Umbilical cord (tissue), 1 donor: ENCODE measurements at regions not wholly inside any gene's neighbourhood (a gene's known extent, or its start where the extent isn't known, plus 50 kb on each side); places are given as distances from the start of the nearest gene placed in this dataset.
A peak's percentile ranks its signal among the peaks of the same experiment; 100 is the strongest.
"Not testable (repeated sequence)": the region's sequence is repeated elsewhere in the genome, so short reads cannot be mapped to it uniquely, and the experiment has no call there.

Experiments used
- DNase-seq: peaks from one replicate; pipeline ENCODE4 v3.0.0-alpha.2; 2015; ENCODE audit warnings: low spot score

- no peak for DNase-seq
Observed at GRCh38 chr3:3686907-3687648, 112.2 kb upstream of the LRRN1 start.

DNA sequence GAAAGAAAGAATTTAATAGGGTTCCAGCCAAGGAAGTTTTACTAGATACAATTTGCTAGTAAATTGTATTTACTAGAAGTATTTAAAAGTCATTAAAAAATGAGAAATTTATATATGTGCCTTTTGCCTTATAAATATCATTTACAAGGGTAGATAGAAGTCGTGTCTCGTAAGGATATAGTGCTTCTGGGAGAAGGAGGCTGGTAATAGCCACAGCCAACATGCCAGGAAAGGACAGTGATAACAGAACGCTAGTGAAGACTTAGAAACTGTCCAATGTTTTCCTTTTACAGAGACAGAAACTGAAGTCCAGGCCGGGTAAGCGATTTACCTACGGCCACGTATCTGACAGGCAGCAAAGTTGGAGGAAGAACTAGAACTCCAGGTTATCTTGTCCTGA is 113.5 kb upstream of the LRRN1 start:
- no peak for DNase-seq

GRCh38 chr3:3683261-3683660 is 116.0 kb upstream of the LRRN1 start:
- DNase-seq = no peak

DNA sequence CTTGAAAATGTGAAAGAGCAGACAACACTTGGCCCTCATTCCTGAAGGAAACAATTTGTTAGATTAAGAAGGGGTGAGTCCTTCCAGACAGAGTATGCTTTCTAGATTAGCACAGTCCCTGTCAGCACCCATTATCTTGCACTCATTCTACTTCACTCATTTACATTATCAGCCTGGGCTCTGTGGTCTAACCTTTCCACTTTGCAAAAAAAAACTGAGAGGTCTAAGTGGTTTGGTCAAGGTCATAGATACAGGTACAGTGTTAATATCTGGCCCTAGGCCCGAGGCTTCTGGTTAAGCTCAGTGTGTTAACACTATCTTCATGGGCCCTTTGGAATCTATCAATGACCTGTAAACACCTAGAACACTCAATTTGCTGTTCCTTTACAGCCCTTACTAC is 123.4 kb upstream of the LRRN1 start:
- DNase-seq = no peak

- no peak for DNase-seq
Observed at GRCh38 chr3:3675186-3675585, 124.0 kb upstream of the LRRN1 start.

DNA sequence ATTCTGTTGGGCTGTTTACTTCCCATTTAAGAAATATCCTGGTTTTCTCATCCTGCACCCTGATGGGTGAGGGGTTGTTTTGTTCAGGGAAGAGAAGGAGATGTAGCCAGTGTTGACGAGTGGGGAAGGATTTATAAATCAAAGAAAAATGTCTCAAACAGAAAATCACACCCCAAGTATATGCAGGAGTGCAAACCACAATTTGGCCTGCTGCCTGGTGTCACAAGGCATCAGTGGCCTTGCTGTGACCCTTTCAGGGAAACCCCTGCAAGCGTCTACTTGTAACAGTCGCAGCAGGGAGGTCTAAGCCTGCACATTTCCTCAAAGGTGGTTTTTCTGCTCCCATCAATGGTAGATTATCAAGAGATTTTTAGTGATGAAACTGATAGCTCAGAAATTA is 132.6 kb upstream of the LRRN1 start:
- no peak for DNase-seq

GRCh38 chr3:3665961-3666640 is 133.1 kb upstream of the LRRN1 start:
- DNase-seq = no peak

DNA sequence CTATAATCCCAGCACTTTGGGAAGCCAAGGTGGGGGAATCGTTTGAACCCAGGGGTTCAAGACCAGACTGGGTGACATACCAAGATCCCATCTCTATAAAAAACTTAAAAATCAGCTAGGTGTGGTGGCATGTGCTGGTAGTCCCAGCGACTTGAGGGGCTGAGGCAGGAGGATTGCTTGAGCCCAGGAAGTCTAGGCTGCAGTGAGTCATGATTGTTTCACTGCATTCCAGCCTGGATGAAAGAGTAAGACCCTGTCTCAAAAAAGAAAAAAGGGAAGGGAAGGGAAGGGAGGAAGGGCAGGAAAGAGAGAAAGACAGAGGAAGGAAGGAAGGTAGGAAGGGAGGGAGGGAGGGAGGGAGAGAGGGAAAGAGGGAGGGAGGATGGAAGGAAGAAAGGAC is 133.7 kb upstream of the LRRN1 start:
- no peak for DNase-seq

DNA sequence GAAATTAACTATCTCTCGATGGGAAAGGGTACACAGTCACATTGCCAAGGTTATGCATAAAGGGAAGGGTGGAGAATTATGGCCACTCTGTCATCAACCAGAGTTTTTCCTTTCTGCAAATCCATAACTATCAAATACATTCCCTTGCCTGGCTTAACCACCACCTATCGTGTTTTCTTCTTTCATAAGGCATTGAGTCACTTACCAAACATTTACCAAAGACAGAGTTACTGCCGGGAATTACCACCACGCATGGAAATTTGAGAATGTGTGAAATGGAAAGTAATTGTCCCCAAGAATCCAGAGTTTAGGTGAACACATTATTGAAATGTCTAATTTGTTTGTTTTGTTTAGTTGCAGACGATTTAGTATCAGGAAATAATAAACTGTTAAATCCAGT is 134.3 kb upstream of the LRRN1 start:
- no peak for DNase-seq

DNA sequence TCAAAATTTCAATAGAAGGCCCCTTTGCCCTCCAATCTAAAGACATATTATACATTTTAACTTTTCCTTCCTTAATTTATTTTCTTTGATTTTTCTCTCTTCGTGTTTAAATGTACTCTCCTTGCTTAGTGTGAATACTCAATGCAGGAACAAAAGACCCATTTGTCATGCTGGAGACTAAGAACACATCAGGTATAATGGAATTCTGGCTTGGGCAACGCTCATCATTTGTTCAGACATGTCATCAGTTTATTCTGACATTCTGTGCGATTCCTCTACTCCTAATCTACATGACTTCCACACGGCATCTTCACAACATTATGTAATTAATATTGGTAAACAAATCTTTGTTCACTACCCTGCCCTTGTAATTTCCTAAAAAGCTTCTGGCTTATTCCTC is 136.6 kb upstream of the LRRN1 start:
- DNase-seq = no peak

GRCh38 chr3:3654916-3655315 is 144.3 kb upstream of the LRRN1 start:
- no peak for DNase-seq

- DNase-seq = no peak
Observed at GRCh38 chr3:3648988-3649679, 150.1 kb upstream of the LRRN1 start.

- no peak for DNase-seq
Observed at GRCh38 chr3:3646934-3647333, 152.3 kb upstream of the LRRN1 start.

DNA sequence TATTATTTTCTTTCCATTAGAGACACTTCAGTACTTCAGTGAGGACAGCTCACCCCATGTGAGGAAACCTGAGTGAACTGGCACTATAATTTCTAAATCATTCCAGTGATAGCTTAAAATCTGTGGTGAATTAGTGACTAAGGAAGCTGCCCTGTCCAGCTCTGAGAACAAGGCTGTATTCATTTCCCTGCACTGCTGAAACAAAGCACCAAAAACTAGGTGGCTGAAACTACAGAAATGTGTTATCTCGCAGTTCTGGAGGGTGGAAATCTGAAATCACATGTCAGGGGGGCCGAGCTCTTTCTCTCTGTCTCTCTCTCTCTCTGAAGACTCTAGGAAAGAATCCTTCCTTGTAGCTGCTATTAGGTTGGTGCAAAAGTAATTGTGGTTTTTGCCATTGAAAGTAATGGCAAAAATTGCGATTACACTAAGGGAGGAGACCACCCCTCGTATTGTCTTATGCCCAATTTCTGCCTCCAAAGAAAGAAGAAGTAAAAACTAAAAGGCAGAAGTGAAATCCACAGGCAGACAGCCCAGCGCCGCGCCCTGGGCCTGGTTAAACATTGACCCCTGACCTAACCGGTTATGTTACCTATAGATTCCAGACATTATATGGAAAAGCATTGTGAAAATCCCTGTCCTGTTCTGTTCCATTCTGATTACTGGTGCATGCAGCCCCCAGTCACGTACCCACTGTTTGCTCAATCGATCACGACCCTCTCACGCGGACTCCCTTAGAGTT is 153.0 kb upstream of the LRRN1 start:
- DNase-seq = not testable (repeated sequence)

GRCh38 chr3:3641877-3642455 is 157.3 kb upstream of the LRRN1 start:
- no peak for DNase-seq

- DNase-seq = no peak
Observed at GRCh38 chr3:3639078-3639477, 160.2 kb upstream of the LRRN1 start.

- peak; percentile 15 for DNase-seq
Observed at GRCh38 chr3:3636815-3637214, 162.4 kb upstream of the LRRN1 start.

- no peak for DNase-seq
Observed at GRCh38 chr3:3635109-3635508, 164.1 kb upstream of the LRRN1 start.

DNA sequence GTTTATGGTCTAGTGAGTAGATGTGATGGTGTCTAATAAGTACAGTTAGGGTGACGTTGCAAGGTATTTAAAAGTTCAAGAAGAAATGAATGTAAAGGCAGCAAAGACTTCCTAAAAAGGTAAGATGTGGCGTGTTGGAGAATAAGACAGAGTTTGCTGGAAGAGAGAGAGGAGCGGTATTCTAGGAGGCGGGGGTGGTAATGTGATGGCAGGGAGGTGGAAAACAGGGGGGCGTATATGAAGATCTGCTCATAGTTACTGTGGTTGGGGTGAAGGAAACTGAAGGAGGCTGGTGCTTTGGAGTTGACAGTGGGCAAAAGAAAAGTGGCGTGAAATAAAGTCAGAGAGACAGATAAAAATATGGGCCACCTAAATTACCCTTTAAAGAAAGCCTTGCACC is 164.9 kb upstream of the LRRN1 start:
- DNase-seq = no peak

DNA sequence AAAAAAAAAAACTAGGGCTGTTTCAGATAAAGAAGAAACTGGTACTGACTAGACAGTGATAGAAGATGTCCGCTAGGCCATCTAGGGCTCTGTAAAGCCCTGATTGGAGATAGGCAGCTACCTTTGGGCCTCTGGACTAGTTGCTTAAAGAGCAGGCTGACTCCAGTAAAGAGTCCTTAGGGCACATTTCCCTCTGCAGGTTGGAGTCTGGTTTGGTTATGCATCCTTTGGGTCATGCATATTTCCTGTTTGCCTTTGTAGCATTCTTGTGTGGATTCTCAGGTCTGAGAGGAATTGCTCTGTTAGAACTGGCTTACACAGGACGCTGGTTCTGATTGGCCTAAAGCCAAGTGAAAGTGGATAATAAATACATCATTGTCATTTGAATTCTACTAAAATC is 165.5 kb upstream of the LRRN1 start:
- DNase-seq = no peak

GRCh38 chr3:3632449-3632848 is 166.8 kb upstream of the LRRN1 start:
- DNase-seq = no peak

- no peak for DNase-seq
Observed at GRCh38 chr3:3631114-3631513, 168.1 kb upstream of the LRRN1 start.
